CD4-positive, alpha-beta memory T cell (primary cell): ENCODE measurements at regions not wholly inside any gene's neighbourhood (a gene's known extent, or its start where the extent isn't known, plus 50 kb on each side); places are given as distances from the start of the nearest gene placed in this dataset.

Experiments
- CTCF ChIA-PET: fragments of 350-600 bp; sonication (Branson Sonifier 250); formaldehyde crosslinking; loops from one replicate; lab custom pipeline; 2021; ENCODE audit warnings: inconsistent platforms; ENCODE audit not compliant: partially characterized antibody; lab: Charles Lee
- POLR2A ChIA-PET: fragments of 350-600 bp; sonication (Branson Sonifier 250); formaldehyde crosslinking; loops from one replicate; lab custom pipeline; 2021; ENCODE audit not compliant: partially characterized antibody; lab: Charles Lee
- DNase-seq, 5 donors: peaks; one replicate each; pipeline versions ENCODE4 v3.0.0 to v3.0.0-alpha.2; 2020 to 2022; ENCODE audit warnings: mixed read lengths in 1 of 5
- H3K27ac ChIP-seq: one replicate; pipeline ENCODE4 v1.7.0; 2013; ENCODE audit warnings: low read depth, low read length
- H3K27me3 ChIP-seq: 2 replicates; pipeline ENCODE4 v1.7.0; 2013; ENCODE audit warnings: mild to moderate bottlenecking, low read length, moderate library complexity; ENCODE audit not compliant: insufficient read depth
- H3K36me3 ChIP-seq: 2 replicates; pipeline ENCODE4 v1.7.0; 2013; ENCODE audit warnings: mild to moderate bottlenecking, low read length, moderate library complexity; ENCODE audit not compliant: insufficient read depth
- H3K4me1 ChIP-seq: 2 replicates; pipeline ENCODE4 v1.7.0; 2013; ENCODE audit warnings: mild to moderate bottlenecking, low read length, moderate library complexity; ENCODE audit not compliant: insufficient read depth
- H3K4me3 ChIP-seq, 2 donors: one replicate each; pipeline ENCODE4 v1.7.0; 2013; ENCODE audit warnings: low read length in 2 of 2, mild to moderate bottlenecking in 1 of 2
- H3K9me3 ChIP-seq, 2 donors: one replicate each; pipeline ENCODE4 v1.7.0; 2013; ENCODE audit warnings: low read length in 2 of 2, control low read depth in 1 of 2; ENCODE audit not compliant: control insufficient read depth in 1 of 2
- H3K27ac Mint-ChIP-seq, 7 donors: one replicate each; pipeline ENCODE4 v1.8.0; 2020 to 2021; ENCODE audit warnings: mixed read lengths in 7 of 7, mild to moderate bottlenecking in 6 of 7, inconsistent platforms in 3 of 7, moderate library complexity in 3 of 7
- H3K27me3 Mint-ChIP-seq, 2 donors: one replicate each; pipeline ENCODE4 v1.8.0; 2020 to 2021; ENCODE audit warnings: mixed read lengths in 2 of 2
- H3K36me3 Mint-ChIP-seq, 2 donors: one replicate each; pipeline ENCODE4 v1.8.0; 2020 to 2021; ENCODE audit warnings: mixed read lengths in 2 of 2, inconsistent platforms in 1 of 2, mild to moderate bottlenecking in 1 of 2
- H3K4me1 Mint-ChIP-seq, 4 donors: one replicate each; pipeline ENCODE4 v1.8.0; 2020 to 2021; ENCODE audit warnings: mixed read lengths in 4 of 4, mild to moderate bottlenecking in 1 of 4
- H3K4me3 Mint-ChIP-seq, 8 donors: one replicate each; pipeline ENCODE4 v1.8.0; 2020 to 2021; ENCODE audit warnings: mixed read lengths in 8 of 8, mild to moderate bottlenecking in 7 of 8, moderate library complexity in 6 of 8, inconsistent platforms in 3 of 8
- H3K9me3 Mint-ChIP-seq, 8 donors: one replicate each; pipeline ENCODE4 v1.8.0; 2020 to 2021; ENCODE audit warnings: mixed read lengths in 8 of 8, mild to moderate bottlenecking in 5 of 8, inconsistent platforms in 3 of 8, moderate library complexity in 1 of 8
- intact Hi-C: fragments of 100-400 bp; cut with micrococcal nuclease; formaldehyde crosslinking; loops from one replicate; pipeline ENCODE4 v1.15.1; 2023

GRCh38 chr1:208652296-208653160 lies 408.3 kb upstream of the PLXNA2 start:
- CTCF ChIA-PET: interaction anchor here (0.7 to 1.5 kb wide), 5 partner anchors 9 to 15 kb away, joined by 3 to 6 read pairs (median 4); no protein-coding TSS in a partner anchor
- Mint-ChIP-seq H3K9me3 (peaks cover 0 to 1% (median 0%) of the 10 kb centered on the region in 8 donors), H3K36me3 (no peaks in the 10 kb centered on the region), H3K27me3 (peaks cover 7 to 10% of the 10 kb centered on the region in 2 donors), H3K4me1 (no peaks in the 10 kb centered on the region), H3K27ac (no peak overlapping the region), H3K4me3 (no peak overlapping the region)
- no peaks in the 10 kb centered on the region for H3K36me3 ChIP-seq
- intact Hi-C loops: loop anchor here (5.0 kb wide), 1 partner anchor 1040 kb away; no protein-coding TSS in a partner anchor
- no peak overlapping the region for H3K27ac ChIP-seq
- peak in 4 of 5 donors; percentile 3 to 14 (median 10) for DNase-seq
- H3K27me3 ChIP-seq: no peaks in the 10 kb centered on the region
- no peaks in the 10 kb centered on the region for H3K4me1 ChIP-seq
- H3K4me3 ChIP-seq: no peak overlapping the region
- no peaks in the 10 kb centered on the region for H3K9me3 ChIP-seq
- POLR2A ChIA-PET: no interaction called here

DNA sequence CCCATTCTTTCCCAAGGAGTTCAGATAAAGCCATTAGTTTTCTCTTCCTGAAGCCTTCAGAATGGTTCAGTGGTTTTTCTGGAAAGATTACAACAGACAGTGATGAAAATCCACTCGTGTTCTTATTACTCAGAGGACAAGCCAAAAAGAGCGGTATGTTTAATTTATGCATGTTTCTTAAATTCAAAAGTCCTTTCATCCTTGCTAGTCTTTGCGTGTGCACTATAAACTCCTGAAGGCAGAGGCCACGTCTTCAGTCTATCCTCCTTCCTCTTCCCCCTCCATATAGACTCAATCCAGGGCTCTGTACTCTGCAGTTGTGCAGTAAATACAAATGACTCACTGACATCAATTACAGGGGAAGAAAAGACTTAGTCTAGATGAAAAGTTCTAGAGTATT lies 409.2 kb upstream of the PLXNA2 start:
- Histone ChIP-seq H3K4me3 (no peak overlapping the region), H3K27me3 (no peaks in the 10 kb centered on the region), H3K9me3 (no peaks in the 10 kb centered on the region), H3K36me3 (no peaks in the 10 kb centered on the region), H3K27ac (no peak overlapping the region), H3K4me1 (no peaks in the 10 kb centered on the region)
- Mint-ChIP-seq H3K4me3 (no peak overlapping the region), H3K27me3 (peaks cover 7 to 10% of the 10 kb centered on the region in 2 donors), H3K9me3 (peaks cover 0 to 1% (median 0%) of the 10 kb centered on the region in 8 donors), H3K4me1 (no peaks in the 10 kb centered on the region), H3K36me3 (no peaks in the 10 kb centered on the region), H3K27ac (no peak overlapping the region)
- ChIA-PET POLR2A (no interaction called here), CTCF (interaction anchor here (1.5 kb wide), 2 partner anchors 11 to 12 kb away, joined by 4 to 6 read pairs; no protein-coding TSS in a partner anchor)
- intact Hi-C loops: loop anchor here (5.0 kb wide), 1 partner anchor 1039 kb away; no protein-coding TSS in a partner anchor
- DNase-seq: no peak

DNA sequence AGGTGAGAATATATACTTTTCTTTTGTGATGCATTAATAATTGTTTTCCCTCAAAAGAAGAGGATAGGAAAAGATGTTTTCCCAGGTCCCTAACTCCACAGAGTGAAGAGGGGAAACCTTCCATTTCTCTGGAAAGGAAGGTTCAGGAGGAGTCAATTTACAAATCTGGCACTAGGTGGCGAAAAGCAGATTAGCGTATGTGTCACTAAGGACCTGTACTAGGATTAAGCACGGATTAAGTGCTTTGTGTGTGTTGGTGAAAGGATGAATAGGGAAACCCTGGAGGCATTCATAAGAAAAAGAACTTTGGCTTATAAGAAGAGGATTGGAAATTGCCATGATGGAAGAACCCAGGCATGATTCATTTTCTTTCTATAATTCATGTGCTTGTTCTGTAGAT lies 410.1 kb upstream of the PLXNA2 start:
- POLR2A ChIA-PET: no interaction called here
- no peak overlapping the region for H3K4me3 Mint-ChIP-seq
- DNase-seq: no peak
- H3K27ac Mint-ChIP-seq: no peak overlapping the region
- H3K9me3 Mint-ChIP-seq: peaks cover 0 to 1% (median 0%) of the 10 kb centered on the region in 8 donors
- Histone ChIP-seq H3K36me3 (no peaks in the 10 kb centered on the region), H3K27me3 (no peaks in the 10 kb centered on the region), H3K4me1 (no peaks in the 10 kb centered on the region), H3K9me3 (no peaks in the 10 kb centered on the region), H3K4me3 (no peak overlapping the region), H3K27ac (no peak overlapping the region)
- CTCF ChIA-PET: no interaction called here
- no peaks in the 10 kb centered on the region for H3K36me3 Mint-ChIP-seq
- no peaks in the 10 kb centered on the region for H3K4me1 Mint-ChIP-seq
- intact Hi-C loops: loop anchor here (5.0 kb wide), 1 partner anchor 1038 kb away; no protein-coding TSS in a partner anchor
- H3K27me3 Mint-ChIP-seq: peaks cover 7 to 10% of the 10 kb centered on the region in 2 donors

DNA sequence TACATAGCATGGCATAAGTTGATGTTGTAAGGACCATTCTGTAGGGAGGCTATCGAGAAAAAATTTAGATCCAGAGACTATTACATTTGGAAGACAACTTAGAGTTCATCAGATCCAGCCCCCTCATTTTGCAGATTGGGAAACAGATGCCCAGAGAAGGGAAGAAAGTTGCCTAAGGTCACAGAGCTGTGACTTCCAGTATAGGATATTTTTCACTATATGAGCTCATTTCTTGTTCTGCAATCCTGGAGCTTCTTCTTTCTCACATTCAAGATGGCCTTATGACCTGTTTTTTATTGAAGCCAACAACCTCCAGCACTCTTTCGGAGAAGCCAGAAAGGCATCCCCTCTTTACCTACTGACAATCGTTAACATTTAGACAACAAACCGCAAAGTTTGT lies 421.8 kb upstream of the PLXNA2 start:
- H3K9me3 ChIP-seq: no peaks in the 10 kb centered on the region
- no peaks in the 10 kb centered on the region for H3K4me1 ChIP-seq
- no peak overlapping the region for H3K4me3 ChIP-seq
- no peaks in the 10 kb centered on the region for H3K4me1 Mint-ChIP-seq
- ChIA-PET CTCF (interaction anchor here (1.2 kb wide), 1 partner anchor 13 kb away, joined by 4 read pairs; no protein-coding TSS in a partner anchor), POLR2A (no interaction called here)
- no peak overlapping the region for H3K4me3 Mint-ChIP-seq
- peaks cover 1 to 3% of the 10 kb centered on the region in 2 donors for H3K27me3 Mint-ChIP-seq
- no peak overlapping the region for H3K27ac ChIP-seq
- no peak overlapping the region for H3K27ac Mint-ChIP-seq
- H3K27me3 ChIP-seq: no peaks in the 10 kb centered on the region
- H3K36me3 Mint-ChIP-seq: no peaks in the 10 kb centered on the region
- intact Hi-C loops: no loop called here
- H3K9me3 Mint-ChIP-seq: peaks cover 0 to 2% (median 0%) of the 10 kb centered on the region in 8 donors
- DNase-seq: no peak
- no peaks in the 10 kb centered on the region for H3K36me3 ChIP-seq

GRCh38 chr1:208668991-208669390 lies 424.8 kb upstream of the PLXNA2 start:
- no peak overlapping the region for H3K4me3 Mint-ChIP-seq
- no peak overlapping the region for H3K27ac Mint-ChIP-seq
- ChIA-PET POLR2A (no interaction called here), CTCF (no interaction called here)
- H3K27me3 Mint-ChIP-seq: peaks cover 1 to 6% of the 10 kb centered on the region in 2 donors
- no peak for DNase-seq
- H3K4me3 ChIP-seq: no peak overlapping the region
- H3K9me3 Mint-ChIP-seq: peaks cover 0 to 2% (median 0%) of the 10 kb centered on the region in 8 donors
- no peak overlapping the region for H3K27ac ChIP-seq
- H3K36me3 ChIP-seq: no peaks in the 10 kb centered on the region
- intact Hi-C loops: no loop called here
- no peaks in the 10 kb centered on the region for H3K4me1 ChIP-seq
- no peaks in the 10 kb centered on the region for H3K9me3 ChIP-seq
- no peaks in the 10 kb centered on the region for H3K27me3 ChIP-seq
- no peaks in the 10 kb centered on the region for H3K4me1 Mint-ChIP-seq
- no peaks in the 10 kb centered on the region for H3K36me3 Mint-ChIP-seq

DNA sequence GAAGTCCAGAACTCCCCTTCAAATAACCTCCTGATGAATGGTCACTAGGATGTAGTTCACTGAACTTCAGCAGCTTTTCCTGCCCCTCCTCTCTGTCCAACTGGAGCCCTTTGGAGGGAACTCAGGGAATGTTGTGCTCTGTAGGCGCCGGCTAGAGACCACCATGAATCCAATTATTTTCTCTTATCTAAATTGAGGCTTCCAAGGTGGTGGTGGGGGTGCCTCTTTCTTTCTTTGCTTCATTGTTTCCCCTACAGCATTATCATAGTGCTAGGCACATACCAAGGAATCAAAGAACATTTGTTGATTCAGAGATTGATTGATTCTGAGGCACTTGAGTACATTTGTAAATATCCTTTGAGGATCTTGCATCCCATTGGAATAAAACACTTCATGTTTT lies 426.6 kb upstream of the PLXNA2 start:
- intact Hi-C loops: no loop called here
- Histone ChIP-seq H3K4me3 (no peak overlapping the region), H3K27ac (no peak overlapping the region), H3K9me3 (no peaks in the 10 kb centered on the region), H3K27me3 (no peaks in the 10 kb centered on the region), H3K4me1 (no peaks in the 10 kb centered on the region), H3K36me3 (no peaks in the 10 kb centered on the region)
- Mint-ChIP-seq H3K9me3 (peaks cover 0 to 2% (median 0%) of the 10 kb centered on the region in 8 donors), H3K4me3 (no peak overlapping the region), H3K36me3 (no peaks in the 10 kb centered on the region), H3K27ac (no peak overlapping the region), H3K27me3 (peaks cover 3 to 6% of the 10 kb centered on the region in 2 donors), H3K4me1 (no peaks in the 10 kb centered on the region)
- CTCF ChIA-PET: no interaction called here
- POLR2A ChIA-PET: no interaction called here
- DNase-seq: no peak

- no peak overlapping the region for H3K4me3 Mint-ChIP-seq
- H3K27me3 Mint-ChIP-seq: peaks cover 5 to 6% of the 10 kb centered on the region in 2 donors
- intact Hi-C loops: no loop called here
These were observed 437.9 kb upstream of the PLXNA2 start for GRCh38 chr1:208681878-208682663.

More at GRCh38 chr1:208681878-208682663, 437.9 kb upstream of the PLXNA2 start:
- ChIA-PET CTCF (no interaction called here), POLR2A (no interaction called here)
- H3K36me3 Mint-ChIP-seq: no peaks in the 10 kb centered on the region
- Histone ChIP-seq H3K4me1 (no peaks in the 10 kb centered on the region), H3K9me3 (no peaks in the 10 kb centered on the region), H3K27me3 (no peaks in the 10 kb centered on the region), H3K4me3 (no peak overlapping the region), H3K27ac (no peak overlapping the region), H3K36me3 (no peaks in the 10 kb centered on the region)
- no peaks in the 10 kb centered on the region for H3K4me1 Mint-ChIP-seq
- peaks cover 0 to 3% (median 0%) of the 10 kb centered on the region in 8 donors for H3K9me3 Mint-ChIP-seq
- H3K27ac Mint-ChIP-seq: no peak overlapping the region
- DNase-seq: no peak
